ENCODE measurements at regions not wholly inside any gene's neighbourhood (a gene's known extent, or its start where the extent isn't known, plus 50 kb on each side); places are given as distances from the start of the nearest gene placed in this dataset.

- H3K36me3 ChIP-seq, result no peaks in the 10 kb centered on the region
- H3K27me3 ChIP-seq (ENCODE audit: low read depth), result no peaks in the 10 kb centered on the region
- ATAC-seq, result peak; percentile 53 to 54
- peak; percentile 53 for DNase-seq
- no peaks in the 10 kb centered on the region for H3K9me3 ChIP-seq
- H3K4me3 ChIP-seq, result no peak overlapping the region
- no peak overlapping the region for H3K27ac ChIP-seq
- H3K4me1 ChIP-seq, result no peaks in the 10 kb centered on the region
- intact Hi-C loops (cut with DNase I), result no loop called here
- no peak for TF ChIP-seq CTCF (IDR thresholded peaks at IDR 0.05)
These were observed 116.9 kb upstream of the NGF start for GRCh38 chr1:115454837-115455511.

- intact Hi-C loops (cut with DNase I), result no loop called here
- no peak for ATAC-seq
- Histone ChIP-seq H3K9me3 (no peaks in the 10 kb centered on the region), H3K27ac (no peak overlapping the region), H3K36me3 (no peaks in the 10 kb centered on the region), H3K4me3 (no peak overlapping the region), H3K4me1 (no peaks in the 10 kb centered on the region), H3K27me3 (ENCODE audit: low read depth) (no peaks in the 10 kb centered on the region)
- DNase-seq, result no peak
- TF ChIP-seq CTCF (IDR thresholded peaks at IDR 0.05), result no peak
These were observed 115.6 kb upstream of the NGF start for GRCh38 chr1:115453666-115454065.

GRCh38 chr1:115452600-115453329, 114.7 kb upstream of the NGF start:
- DNase-seq, result no peak
- H3K4me1 ChIP-seq, result no peaks in the 10 kb centered on the region
- H3K27me3 ChIP-seq (ENCODE audit: low read depth), result no peaks in the 10 kb centered on the region
- no peak overlapping the region for H3K27ac ChIP-seq
- intact Hi-C loops (cut with DNase I), result no loop called here
- ATAC-seq, result no peak
- H3K4me3 ChIP-seq, result no peak overlapping the region
- H3K9me3 ChIP-seq, result no peaks in the 10 kb centered on the region
- TF ChIP-seq CTCF (IDR thresholded peaks at IDR 0.05), result no peak
- no peaks in the 10 kb centered on the region for H3K36me3 ChIP-seq

- H3K27ac ChIP-seq, result no peak overlapping the region
- no peak for DNase-seq
- no peaks in the 10 kb centered on the region for H3K9me3 ChIP-seq
- no peak overlapping the region for H3K4me3 ChIP-seq
- no peaks in the 10 kb centered on the region for H3K36me3 ChIP-seq
- no peak for TF ChIP-seq CTCF (IDR thresholded peaks at IDR 0.05)
- intact Hi-C loops (cut with DNase I), result no loop called here
- H3K27me3 ChIP-seq (ENCODE audit: low read depth), result no peaks in the 10 kb centered on the region
- H3K4me1 ChIP-seq, result no peaks in the 10 kb centered on the region
- no peak for ATAC-seq
These were observed 112.5 kb upstream of the NGF start for GRCh38 chr1:115450501-115451040.

- H3K4me1 ChIP-seq, result no peaks in the 10 kb centered on the region
- ATAC-seq (no peak), DNase-seq (no peak)
- intact Hi-C loops (cut with DNase I), result no loop called here
- no peak overlapping the region for H3K4me3 ChIP-seq
- H3K27ac ChIP-seq, result no peak overlapping the region
- no peaks in the 10 kb centered on the region for H3K27me3 ChIP-seq (ENCODE audit: low read depth)
- no peak for TF ChIP-seq CTCF (IDR thresholded peaks at IDR 0.05)
- H3K9me3 ChIP-seq, result no peaks in the 10 kb centered on the region
- no peaks in the 10 kb centered on the region for H3K36me3 ChIP-seq
These were observed 110.4 kb upstream of the NGF start for GRCh38 chr1:115448282-115449044.
